Astrocyte (in vitro differentiated cells and primary cell): ENCODE measurements at regions not wholly inside any gene's neighbourhood (a gene's known extent, or its start where the extent isn't known, plus 50 kb on each side); places are given as distances from the start of the nearest gene placed in this dataset.
A peak's percentile ranks its signal among the peaks of the same experiment; 100 is the strongest.

Source experiments
- DNase-seq: peaks from one replicate; pipeline ENCODE4 v3.0.0-alpha.2; 2010; ENCODE audit warnings: low read depth
- FAIRE-seq: peaks from 2 replicates; lab custom pipeline; 2011; peaks lifted over from hg19 to GRCh38; lab: Jason Lieb, UNC
- H2AFZ ChIP-seq: 2 replicates; pipeline ENCODE4 v1.6.0; 2012; ENCODE audit warnings: low read depth, low read length, inconsistent platforms
- H3K27ac ChIP-seq: 2 replicates; pipeline ENCODE4 v1.5.1; 2011; ENCODE audit warnings: low read depth, low read length, inconsistent platforms
- H3K27me3 ChIP-seq: 2 replicates; pipeline ENCODE4 v1.6.0; 2011; ENCODE audit warnings: low read length, inconsistent platforms; ENCODE audit not compliant: insufficient read depth
- H3K36me3 ChIP-seq: 2 replicates; pipeline ENCODE4 v1.5.1; 2011; ENCODE audit warnings: low read length, inconsistent platforms; ENCODE audit not compliant: insufficient read depth
- H3K4me1 ChIP-seq: 2 replicates; pipeline ENCODE4 v1.5.1; 2011; ENCODE audit warnings: low read length, inconsistent platforms; ENCODE audit not compliant: insufficient read depth
- H3K4me2 ChIP-seq: 2 replicates; pipeline ENCODE4 v1.6.0; 2012; ENCODE audit warnings: low read length, inconsistent platforms
- H3K4me3 ChIP-seq: 2 replicates; pipeline ENCODE4 v1.5.1; 2011; ENCODE audit warnings: low read depth, mild to moderate bottlenecking, low read length, inconsistent platforms; ENCODE audit not compliant: insufficient read depth
- H3K79me2 ChIP-seq: 2 replicates; pipeline ENCODE4 v1.6.0; 2012; ENCODE audit warnings: mild to moderate bottlenecking, low read length, inconsistent platforms; ENCODE audit not compliant: insufficient read depth
- H3K9ac ChIP-seq: 2 replicates; pipeline ENCODE4 v1.6.0; 2012; ENCODE audit warnings: mild to moderate bottlenecking, low read length, inconsistent platforms
- H3K9me3 ChIP-seq: 2 replicates; pipeline ENCODE4 v1.5.1; 2012; ENCODE audit warnings: low read depth, mild to moderate bottlenecking, low read length, inconsistent platforms; ENCODE audit not compliant: insufficient read depth
- H4K20me1 ChIP-seq: 2 replicates; pipeline ENCODE4 v1.6.0; 2012; ENCODE audit warnings: low read length, inconsistent platforms; ENCODE audit not compliant: insufficient read depth
- H3K27ac Mint-ChIP-seq: one replicate; pipeline ENCODE4 v1.8.0; 2021; ENCODE audit warnings: mild to moderate bottlenecking, mixed read lengths; ENCODE audit not compliant: unreplicated experiment
- H3K27me3 Mint-ChIP-seq: one replicate; pipeline ENCODE4 v1.8.0; 2021; ENCODE audit warnings: low read depth, mixed read lengths; ENCODE audit not compliant: unreplicated experiment
- H3K36me3 Mint-ChIP-seq: one replicate; pipeline ENCODE4 v1.8.0; 2021; ENCODE audit warnings: low read depth, mixed read lengths; ENCODE audit not compliant: unreplicated experiment
- H3K4me1 Mint-ChIP-seq: one replicate; pipeline ENCODE4 v1.8.0; 2021; ENCODE audit warnings: low read depth, mixed read lengths; ENCODE audit not compliant: unreplicated experiment
- H3K4me3 Mint-ChIP-seq: one replicate; pipeline ENCODE4 v1.8.0; 2021; ENCODE audit warnings: mild to moderate bottlenecking, moderate library complexity, mixed read lengths; ENCODE audit not compliant: unreplicated experiment
- H3K9me3 Mint-ChIP-seq: one replicate; pipeline ENCODE4 v1.8.0; 2021; ENCODE audit warnings: mild to moderate bottlenecking, mixed read lengths; ENCODE audit not compliant: unreplicated experiment
- CTCF ChIP-seq: IDR thresholded peaks from 2 replicates; pipeline ENCODE4 v1.5.1; 2011; ENCODE audit warnings: low read depth, mild to moderate bottlenecking, inconsistent platforms, low read length, moderate library complexity; ENCODE audit not compliant: insufficient read depth
- EZH2 ChIP-seq: IDR thresholded peaks from 2 replicates; pipeline ENCODE4 v1.6.1; 2012; ENCODE audit warnings: mild to moderate bottlenecking, low read length, inconsistent platforms; ENCODE audit not compliant: insufficient read depth

- no peaks in the 10 kb centered on the region for H3K9me3 ChIP-seq
- no peak overlapping the region for H3K27ac Mint-ChIP-seq
- H3K9ac ChIP-seq: no peak overlapping the region
- DNase-seq: no peak
- FAIRE-seq: no peak
- H3K4me3 Mint-ChIP-seq: no peak overlapping the region
- H3K4me2 ChIP-seq: no peak overlapping the region
- no peak overlapping the region for H3K27ac ChIP-seq
- H3K9me3 Mint-ChIP-seq: no peaks in the 10 kb centered on the region
- H3K36me3 Mint-ChIP-seq: no peaks in the 10 kb centered on the region
- peaks cover 15% of the 10 kb centered on the region for H3K4me1 Mint-ChIP-seq
- no peak overlapping the region for H3K4me3 ChIP-seq
- no peaks in the 10 kb centered on the region for H4K20me1 ChIP-seq
- peaks cover 13% of the 10 kb centered on the region for H3K4me1 ChIP-seq
- peaks cover 10% of the 10 kb centered on the region for H3K79me2 ChIP-seq
- H3K27me3 Mint-ChIP-seq: no peaks in the 10 kb centered on the region
- no peaks in the 10 kb centered on the region for H3K27me3 ChIP-seq
- H3K36me3 ChIP-seq: no peaks in the 10 kb centered on the region
- H2AFZ ChIP-seq: no peak overlapping the region
- TF ChIP-seq EZH2: no peak
Measured at GRCh38 chr7:84370114-84370513, 175.5 kb upstream of the SEMA3A start.

GRCh38 chr7:84368122-84368521, 173.5 kb upstream of the SEMA3A start:
- no peak overlapping the region for H3K27ac Mint-ChIP-seq
- FAIRE-seq (no peak), DNase-seq (no peak)
- H4K20me1 ChIP-seq: no peaks in the 10 kb centered on the region
- peaks cover 19% of the 10 kb centered on the region for H3K4me1 ChIP-seq
- H3K9me3 ChIP-seq: no peaks in the 10 kb centered on the region
- H3K27ac ChIP-seq: no peak overlapping the region
- no peaks in the 10 kb centered on the region for H3K36me3 ChIP-seq
- H3K79me2 ChIP-seq: peaks cover 10% of the 10 kb centered on the region
- no peaks in the 10 kb centered on the region for H3K27me3 ChIP-seq
- H3K36me3 Mint-ChIP-seq: no peaks in the 10 kb centered on the region
- no peak overlapping the region for H2AFZ ChIP-seq
- H3K4me1 Mint-ChIP-seq: peaks cover 20% of the 10 kb centered on the region
- no peak overlapping the region for H3K4me2 ChIP-seq
- H3K9me3 Mint-ChIP-seq: no peaks in the 10 kb centered on the region
- no peak overlapping the region for H3K4me3 Mint-ChIP-seq
- no peaks in the 10 kb centered on the region for H3K27me3 Mint-ChIP-seq
- TF ChIP-seq EZH2 (no peak), CTCF (no peak)
- no peak overlapping the region for H3K4me3 ChIP-seq
- no peak overlapping the region for H3K9ac ChIP-seq

GRCh38 chr7:84364708-84365107, 170.1 kb upstream of the SEMA3A start:
- H3K27ac Mint-ChIP-seq: peak overlapping the region; percentile 63
- Histone ChIP-seq H3K4me1 (peaks cover 6% of the 10 kb centered on the region), H3K36me3 (no peaks in the 10 kb centered on the region), H3K9ac (no peak overlapping the region), H3K79me2 (peaks cover 3% of the 10 kb centered on the region), H3K27me3 (no peaks in the 10 kb centered on the region), H3K9me3 (no peaks in the 10 kb centered on the region), H3K4me2 (no peak overlapping the region), H4K20me1 (no peaks in the 10 kb centered on the region), H3K4me3 (no peak overlapping the region), H2AFZ (no peak overlapping the region), H3K27ac (no peak overlapping the region)
- no peaks in the 10 kb centered on the region for H3K9me3 Mint-ChIP-seq
- no peaks in the 10 kb centered on the region for H3K36me3 Mint-ChIP-seq
- peak; percentile 77 for DNase-seq
- FAIRE-seq: peak; percentile 47
- H3K27me3 Mint-ChIP-seq: no peaks in the 10 kb centered on the region
- peak overlapping the region; percentile 3 for H3K4me3 Mint-ChIP-seq
- TF ChIP-seq CTCF: no peak
- peaks cover 13% of the 10 kb centered on the region for H3K4me1 Mint-ChIP-seq
